Duodenal mucosa (tissue), 2 donors: ENCODE measurements at regions not wholly inside any gene's neighbourhood (a gene's known extent, or its start where the extent isn't known, plus 50 kb on each side); places are given as distances from the start of the nearest gene placed in this dataset.

Experiments
- H3K27ac ChIP-seq: one replicate; pipeline ENCODE4 v1.7.0; 2013; ENCODE audit warnings: low read depth, low read length
- H3K27me3 ChIP-seq, 2 donors: one replicate each; pipeline ENCODE4 v1.7.0; 2013; ENCODE audit warnings: low read length in 2 of 2, control low read depth in 1 of 2; ENCODE audit not compliant: insufficient read depth in 2 of 2, control insufficient read depth in 1 of 2
- H3K36me3 ChIP-seq, 2 donors: one replicate each; pipeline ENCODE4 v1.7.0; 2013; ENCODE audit warnings: low read length in 2 of 2, control low read depth in 1 of 2; ENCODE audit not compliant: insufficient read depth in 2 of 2, control insufficient read depth in 1 of 2
- H3K4me1 ChIP-seq, 2 donors: one replicate each; pipeline ENCODE4 v1.7.0; 2013; ENCODE audit warnings: low read length in 2 of 2, control low read depth in 1 of 2; ENCODE audit not compliant: insufficient read depth in 2 of 2, control insufficient read depth in 1 of 2
- H3K4me3 ChIP-seq, 2 donors: one replicate each; pipeline ENCODE4 v1.7.0; 2013; ENCODE audit warnings: low read length in 2 of 2, low read depth in 1 of 2
- H3K9ac ChIP-seq, 2 donors: one replicate each; pipeline ENCODE4 v1.7.0; 2013; ENCODE audit warnings: low read length in 2 of 2, low read depth in 1 of 2
- H3K9me3 ChIP-seq, 2 donors: one replicate each; pipeline ENCODE4 v1.7.0; 2013; ENCODE audit warnings: low read length in 2 of 2, control low read depth in 1 of 2; ENCODE audit not compliant: control insufficient read depth in 1 of 2

- no peak overlapping the region for H3K27ac ChIP-seq
Measured at GRCh38 chr2:190807886-190808285, 72.7 kb upstream of the GLS start.

GRCh38 chr2:190809139-190809764 lies 71.4 kb upstream of the GLS start:
- peaks cover 43 to 56% of the 10 kb centered on the region in 2 donors for H3K4me1 ChIP-seq
- no peaks in the 10 kb centered on the region for H3K9me3 ChIP-seq
- no peak overlapping the region for H3K27ac ChIP-seq
- no peaks in the 10 kb centered on the region for H3K36me3 ChIP-seq
- no peak overlapping the region for H3K9ac ChIP-seq
- no peaks in the 10 kb centered on the region for H3K27me3 ChIP-seq
- H3K4me3 ChIP-seq = no peak overlapping the region

More at GRCh38 chr2:190807886-190808285, 72.7 kb upstream of the GLS start:
- Histone ChIP-seq H3K27me3 (no peaks in the 10 kb centered on the region), H3K36me3 (no peaks in the 10 kb centered on the region), H3K9me3 (no peaks in the 10 kb centered on the region), H3K4me3 (no peak overlapping the region), H3K9ac (no peak overlapping the region), H3K4me1 (peaks cover 43 to 52% of the 10 kb centered on the region in 2 donors)

- Histone ChIP-seq H3K27ac (no peak overlapping the region), H3K9ac (no peak overlapping the region), H3K4me3 (no peak overlapping the region), H3K4me1 (peaks cover 37 to 56% of the 10 kb centered on the region in 2 donors), H3K9me3 (no peaks in the 10 kb centered on the region), H3K27me3 (no peaks in the 10 kb centered on the region), H3K36me3 (no peaks in the 10 kb centered on the region)
Measured at GRCh38 chr2:190809876-190810525, 70.6 kb upstream of the GLS start.

GRCh38 chr2:190810981-190811587 lies 69.5 kb upstream of the GLS start:
- no peaks in the 10 kb centered on the region for H3K27me3 ChIP-seq
- peaks cover 43 to 63% of the 10 kb centered on the region in 2 donors for H3K4me1 ChIP-seq
- H3K4me3 ChIP-seq = no peak overlapping the region
- H3K9ac ChIP-seq = no peak overlapping the region
- no peaks in the 10 kb centered on the region for H3K36me3 ChIP-seq
- H3K9me3 ChIP-seq = no peaks in the 10 kb centered on the region
- H3K27ac ChIP-seq = no peak overlapping the region

- Histone ChIP-seq H3K9me3 (no peaks in the 10 kb centered on the region), H3K9ac (no peak overlapping the region), H3K4me3 (no peak overlapping the region), H3K27ac (no peak overlapping the region), H3K36me3 (no peaks in the 10 kb centered on the region), H3K4me1 (peaks cover 48 to 71% of the 10 kb centered on the region in 2 donors), H3K27me3 (no peaks in the 10 kb centered on the region)
Measured at GRCh38 chr2:190811811-190812210, 68.8 kb upstream of the GLS start.

GRCh38 chr2:190812506-190813294 lies 67.9 kb upstream of the GLS start:
- Histone ChIP-seq H3K27ac (no peak overlapping the region), H3K4me3 (no peak overlapping the region), H3K36me3 (no peaks in the 10 kb centered on the region), H3K27me3 (no peaks in the 10 kb centered on the region), H3K9ac (no peak overlapping the region), H3K4me1 (peaks cover 45 to 68% of the 10 kb centered on the region in 2 donors), H3K9me3 (peaks cover 0 to 3% of the 10 kb centered on the region in 2 donors)

- Histone ChIP-seq H3K9ac (no peak overlapping the region), H3K27ac (no peak overlapping the region), H3K9me3 (peaks cover 0 to 3% of the 10 kb centered on the region in 2 donors), H3K27me3 (no peaks in the 10 kb centered on the region), H3K36me3 (no peaks in the 10 kb centered on the region), H3K4me1 (peaks cover 29 to 43% of the 10 kb centered on the region in 2 donors), H3K4me3 (peak overlapping the region in 1 of 2 donors; percentile 16)
Measured at GRCh38 chr2:190815226-190815625, 65.4 kb upstream of the GLS start.

- Histone ChIP-seq H3K27me3 (no peaks in the 10 kb centered on the region), H3K9ac (no peak overlapping the region), H3K4me1 (peaks cover 12 to 26% of the 10 kb centered on the region in 2 donors), H3K36me3 (no peaks in the 10 kb centered on the region), H3K9me3 (peaks cover 0 to 3% of the 10 kb centered on the region in 2 donors), H3K27ac (no peak overlapping the region), H3K4me3 (no peak overlapping the region)
Measured at GRCh38 chr2:190817082-190817481, 63.5 kb upstream of the GLS start.

GRCh38 chr2:190819840-190820301 lies 60.8 kb upstream of the GLS start:
- Histone ChIP-seq H3K27me3 (no peaks in the 10 kb centered on the region), H3K36me3 (no peaks in the 10 kb centered on the region), H3K4me3 (no peak overlapping the region), H3K27ac (no peak overlapping the region), H3K9ac (no peak overlapping the region), H3K4me1 (peaks cover 12 to 15% of the 10 kb centered on the region in 2 donors), H3K9me3 (peaks cover 0 to 3% of the 10 kb centered on the region in 2 donors)
